ENCODE measurements at regions not wholly inside any gene's neighbourhood (a gene's known extent, or its start where the extent isn't known, plus 50 kb on each side); places are given as distances from the start of the nearest gene placed in this dataset.

GRCh38 chr5:121731377-121731776 lies 120.3 kb upstream of the FTMT start:
- DNase-seq (ENCODE audit: low spot score), result no peak

- DNase-seq (ENCODE audit: low spot score), result no peak
Observed at GRCh38 chr5:121735618-121736017, 116.1 kb upstream of the FTMT start.

GRCh38 chr5:121737120-121737519 lies 114.6 kb upstream of the FTMT start:
- DNase-seq (ENCODE audit: low spot score), result no peak

GRCh38 chr5:121741156-121741555 lies 110.5 kb upstream of the FTMT start:
- no peak for DNase-seq (ENCODE audit: low spot score)

GRCh38 chr5:121744577-121744976 lies 107.1 kb upstream of the FTMT start:
- no peak for DNase-seq (ENCODE audit: low spot score)

GRCh38 chr5:121745407-121745806 lies 106.3 kb upstream of the FTMT start:
- DNase-seq (ENCODE audit: low spot score), result no peak

- DNase-seq (ENCODE audit: low spot score), result no peak
Observed at GRCh38 chr5:121746763-121747162, 104.9 kb upstream of the FTMT start.

- no peak for DNase-seq (ENCODE audit: low spot score)
Observed at GRCh38 chr5:121748686-121749085, 103.0 kb upstream of the FTMT start.

GRCh38 chr5:121752149-121752548 lies 99.5 kb upstream of the FTMT start:
- DNase-seq (ENCODE audit: low spot score), result no peak

- DNase-seq (ENCODE audit: low spot score), result no peak
Observed at GRCh38 chr5:121755266-121755665, 96.4 kb upstream of the FTMT start.

GRCh38 chr5:121757753-121758152 lies 93.9 kb upstream of the FTMT start:
- DNase-seq (ENCODE audit: low spot score), result no peak

GRCh38 chr5:121758615-121759014 lies 93.1 kb upstream of the FTMT start:
- DNase-seq (ENCODE audit: low spot score), result no peak

GRCh38 chr5:121762426-121762825 lies 89.3 kb upstream of the FTMT start:
- no peak for DNase-seq (ENCODE audit: low spot score)

GRCh38 chr5:121763665-121764064 lies 88.0 kb upstream of the FTMT start:
- DNase-seq (ENCODE audit: low spot score), result no peak

GRCh38 chr5:121780406-121780805 lies 71.3 kb upstream of the FTMT start:
- DNase-seq (ENCODE audit: low spot score), result no peak

- DNase-seq (ENCODE audit: low spot score), result no peak
Observed at GRCh38 chr5:121783700-121784099, 68.0 kb upstream of the FTMT start.

GRCh38 chr5:121793791-121794190 lies 57.9 kb upstream of the FTMT start:
- DNase-seq (ENCODE audit: low spot score), result no peak

GRCh38 chr5:121795511-121795910 lies 56.2 kb upstream of the FTMT start:
- DNase-seq (ENCODE audit: low spot score), result no peak

GRCh38 chr5:121797681-121798518 lies 53.8 kb upstream of the FTMT start:
- DNase-seq (ENCODE audit: low spot score), result no peak
